Tibial nerve (tissue), 4 donors: ENCODE measurements at regions not wholly inside any gene's neighbourhood (a gene's known extent, or its start where the extent isn't known, plus 50 kb on each side); places are given as distances from the start of the nearest gene placed in this dataset.

ENCODE experiments used
- CTCF ChIP-seq, 5 experiments: fragments of 200-600 bp in 3 of 5; fragments of 450-650 bp in 2 of 5; sonication (generic) in 3 of 5; IDR thresholded peaks; one replicate each; pipeline ENCODE4 v1.5.1; 2016 to 2019; ENCODE audit warnings: antibody characterized with exemption in 5 of 5, mild to moderate bottlenecking in 3 of 5, moderate library complexity in 2 of 5
- EP300 ChIP-seq, 2 donors: sonication (generic); formaldehyde crosslinking; IDR thresholded peaks; one replicate each; pipeline ENCODE4 v1.6.1; 2017; ENCODE audit warnings: antibody characterized with exemption in 2 of 2, mild to moderate bottlenecking in 1 of 2
- POLR2A ChIP-seq, 2 donors: fragments of 450-650 bp; IDR thresholded peaks; one replicate each; pipeline ENCODE4 v1.6.1; 2017; ENCODE audit warnings: antibody characterized with exemption in 2 of 2, mild to moderate bottlenecking in 2 of 2, moderate library complexity in 2 of 2

- TF ChIP-seq POLR2A (IDR thresholded peaks at IDR 0.05): no peak
- TF ChIP-seq CTCF (IDR thresholded peaks at IDR 0.05): no peak
- TF ChIP-seq EP300 (IDR thresholded peaks at IDR 0.05): no peak
Observed at GRCh38 chr1:36667836-36668235, 185.1 kb upstream of the CSF3R start.
